ENCODE measurements at regions not wholly inside any gene's neighbourhood (a gene's known extent, or its start where the extent isn't known, plus 50 kb on each side); places are given as distances from the start of the nearest gene placed in this dataset.

GRCh38 chr10:44831581-44831980 is 79.6 kb upstream of the TMEM72 start:
- Histone ChIP-seq H3K27me3 (no peaks in the 10 kb centered on the region), H3K9me3 (no peaks in the 10 kb centered on the region), H3K4me1 (peaks cover 0 to 14% (median 0%) of the 10 kb centered on the region in 4 donors), H3K36me3 (no peaks in the 10 kb centered on the region), H3K27ac (no peak overlapping the region), H3K4me3 (no peak overlapping the region)
- no peak for DNase-seq (ENCODE audit: low spot score in 2 of 2)
- 85 to 91% methylated on average over 4 of the region's 4 CpGs for WGBS, 2 donors
- TF ChIP-seq POLR2A (IDR thresholded peaks at IDR 0.05), result no peak
- TF ChIP-seq EP300 (IDR thresholded peaks at IDR 0.05), result no peak
- no peak for TF ChIP-seq CTCF (IDR thresholded peaks at IDR 0.05)

- Histone ChIP-seq H3K36me3 (no peaks in the 10 kb centered on the region), H3K27ac (no peak overlapping the region), H3K4me3 (no peak overlapping the region), H3K4me1 (peaks cover 0 to 9% (median 0%) of the 10 kb centered on the region in 4 donors), H3K9me3 (no peaks in the 10 kb centered on the region), H3K27me3 (no peaks in the 10 kb centered on the region)
- TF ChIP-seq EP300 (IDR thresholded peaks at IDR 0.05) (no peak), CTCF (IDR thresholded peaks at IDR 0.05) (no peak), POLR2A (IDR thresholded peaks at IDR 0.05) (no peak)
- 91 to 98% methylated on average over 6 of the region's 6 CpGs for WGBS, 2 donors
- DNase-seq (ENCODE audit: low spot score in 2 of 2), result no peak
Measured at GRCh38 chr10:44832595-44833390, 78.3 kb upstream of the TMEM72 start.

GRCh38 chr10:44834131-44834530 is 77.0 kb upstream of the TMEM72 start:
- 86 to 89% methylated on average over 4 of the region's 4 CpGs for WGBS, 2 donors

GRCh38 chr10:44835300-44835699 is 75.8 kb upstream of the TMEM72 start:
- H3K27me3 ChIP-seq, result no peaks in the 10 kb centered on the region
- no peak for DNase-seq (ENCODE audit: low spot score in 2 of 2)
- H3K27ac ChIP-seq, result no peak overlapping the region
- H3K36me3 ChIP-seq, result no peaks in the 10 kb centered on the region
- no peaks in the 10 kb centered on the region for H3K4me1 ChIP-seq
- no peak overlapping the region for H3K4me3 ChIP-seq
- 70 to 74% methylated on average over 2 of the region's 2 CpGs for WGBS, 2 donors
- no peak for TF ChIP-seq CTCF (IDR thresholded peaks at IDR 0.05)
- no peaks in the 10 kb centered on the region for H3K9me3 ChIP-seq

More at GRCh38 chr10:44834131-44834530, 77.0 kb upstream of the TMEM72 start:
- H3K9me3 ChIP-seq, result no peaks in the 10 kb centered on the region
- no peaks in the 10 kb centered on the region for H3K4me1 ChIP-seq
- no peak overlapping the region for H3K27ac ChIP-seq
- DNase-seq (ENCODE audit: low spot score in 2 of 2), result no peak
- TF ChIP-seq POLR2A (IDR thresholded peaks at IDR 0.05) (no peak), EP300 (IDR thresholded peaks at IDR 0.05) (no peak), CTCF (IDR thresholded peaks at IDR 0.05) (no peak)
- H3K36me3 ChIP-seq, result no peaks in the 10 kb centered on the region
- H3K27me3 ChIP-seq, result no peaks in the 10 kb centered on the region
- no peak overlapping the region for H3K4me3 ChIP-seq

GRCh38 chr10:44843484-44843883 is 67.7 kb upstream of the TMEM72 start:
- Histone ChIP-seq H3K4me1 (no peaks in the 10 kb centered on the region), H3K36me3 (peaks cover 0 to 6% (median 0%) of the 10 kb centered on the region in 3 donors), H3K27me3 (no peaks in the 10 kb centered on the region), H3K9me3 (peaks cover 0 to 3% (median 0%) of the 10 kb centered on the region in 4 donors), H3K27ac (no peak overlapping the region), H3K4me3 (no peak overlapping the region)
- DNase-seq (ENCODE audit: low spot score in 2 of 2), result no peak
- TF ChIP-seq POLR2A (IDR thresholded peaks at IDR 0.05) (no peak), EP300 (IDR thresholded peaks at IDR 0.05) (no peak), CTCF (IDR thresholded peaks at IDR 0.05) (no peak)
- WGBS, 2 donors, result 69 to 78% methylated on average over 2 of the region's 2 CpGs
